GM12878 (cell line): ENCODE measurements at regions not wholly inside any gene's neighbourhood (a gene's known extent, or its start where the extent isn't known, plus 50 kb on each side); places are given as distances from the start of the nearest gene placed in this dataset.

Source experiments
- ATAC-seq: fragments of 200-7000 bp; cut with Tn5 transposase; 3 replicates; pipeline ENCODE4 v1.9.1; 2020; ENCODE audit warnings: mild to moderate bottlenecking, moderate library complexity
- BruUV-seq: library from RNA; stranded (reverse); fragments of 400-500 nt; replicated peaks from 2 replicates; lab custom pipeline; 2021; lab: Mats Ljungman, UMichigan
- CTCF ChIA-PET: fragments of 300-600 bp; sonication (Branson Sonifier 250); formaldehyde crosslinking; extraction: SDS; loops from one replicate; lab custom pipeline; 2021; ENCODE audit warnings: inconsistent platforms; lab: Yijun Ruan, JAX
- POLR2A ChIA-PET: fragments of 350-600 bp; formaldehyde crosslinking; extraction: SDS; loops from one replicate; lab custom pipeline; 2021; ENCODE audit warnings: inconsistent platforms; lab: Charles Lee
- RAD21 ChIA-PET: fragments of 300-600 bp; sonication (Branson Sonifier 250); formaldehyde crosslinking; loops from one replicate; lab custom pipeline; 2023; ENCODE audit warnings: antibody characterized with exemption; ENCODE audit not compliant: unreplicated experiment; lab: Charles Lee
- SMC1A ChIA-PET: fragments of 300-600 bp; sonication (Branson Sonifier 250); formaldehyde crosslinking; loops from one replicate; lab custom pipeline; 2023; ENCODE audit not compliant: unreplicated experiment, uncharacterized antibody; lab: Charles Lee
- DNase-seq: peaks from one replicate; pipeline ENCODE4 v3.0.0-alpha.2; 2011; ENCODE audit warnings: low read depth, low spot score
- FAIRE-seq: peaks from 3 replicates; lab custom pipeline; 2011; peaks lifted over from hg19 to GRCh38; lab: Jason Lieb, UNC
- H2AFZ ChIP-seq: 2 replicates; pipeline ENCODE4 v1.6.0; 2011; ENCODE audit warnings: low read depth, low read length, control low read depth; ENCODE audit not compliant: control insufficient read depth
- H3K27ac ChIP-seq: 2 replicates; pipeline ENCODE4 v1.5.1; 2011; ENCODE audit warnings: control low read depth; ENCODE audit not compliant: control insufficient read depth, insufficient read depth
- H3K27me3 ChIP-seq, 2 experiments: replicated peaks in 1 of 2; 2 replicates each; pipeline versions ENCODE4 v1.6.0 to v1.6.1; 2011; ENCODE audit warnings: low read length in 1 of 2; ENCODE audit not compliant: control insufficient read depth in 2 of 2, insufficient read depth in 2 of 2
- H3K36me3 ChIP-seq, 2 experiments: 2 replicates each; pipeline ENCODE4 v1.5.1; 2011; ENCODE audit warnings: low read length in 1 of 2; ENCODE audit not compliant: control insufficient read depth in 2 of 2, insufficient read depth in 2 of 2
- H3K4me1 ChIP-seq: 2 replicates; pipeline ENCODE4 v1.6.1; 2011; ENCODE audit warnings: mild to moderate bottlenecking, low read length, moderate library complexity, mixed read lengths; ENCODE audit not compliant: control insufficient read depth, insufficient read depth
- H3K4me2 ChIP-seq: 2 replicates; pipeline ENCODE4 v1.6.0; 2011; ENCODE audit warnings: control low read depth; ENCODE audit not compliant: control insufficient read depth, insufficient read depth
- H3K4me3 ChIP-seq: fragments of 200-600 bp; sonication (generic); 2 replicates; pipeline ENCODE4 v1.5.1; 2016
- H3K79me2 ChIP-seq: 2 replicates; pipeline ENCODE4 v1.6.0; 2011; ENCODE audit warnings: low read length; ENCODE audit not compliant: control insufficient read depth, insufficient read depth
- H3K9ac ChIP-seq: 2 replicates; pipeline ENCODE4 v1.8.0; 2011; ENCODE audit warnings: low read length, control low read depth, mixed read lengths; ENCODE audit not compliant: control insufficient read depth, insufficient read depth
- H3K9me3 ChIP-seq: replicated peaks from 3 replicates; pipeline ENCODE4 v1.5.1; 2011; ENCODE audit warnings: mild to moderate bottlenecking, low read length; ENCODE audit not compliant: control insufficient read depth, insufficient read depth
- H4K20me1 ChIP-seq: 2 replicates; pipeline ENCODE4 v1.6.0; 2011; ENCODE audit not compliant: control insufficient read depth, insufficient read depth
- BCL11A ChIP-seq: IDR thresholded peaks from 2 replicates; pipeline ENCODE4 v1.6.1; 2011; ENCODE audit warnings: low read depth, low read length
- CBX5 ChIP-seq: sonication (generic); IDR thresholded peaks from 2 replicates; pipeline ENCODE4 v1.6.1; 2016; ENCODE audit warnings: low read depth, moderate library complexity, mild to moderate bottlenecking, inconsistent platforms
- CTCF ChIP-seq, 3 experiments: IDR thresholded peaks in 2 of 3; conservative IDR thresholded peaks in 1 of 3; 2 replicates each; pipeline ENCODE4 v1.5.1; 2011; ENCODE audit warnings: low read depth in 3 of 3, low read length in 3 of 3, mild to moderate bottlenecking in 3 of 3, control low read depth in 2 of 3, moderate library complexity in 2 of 3, inconsistent platforms in 1 of 3, mixed read lengths in 1 of 3; ENCODE audit not compliant: control insufficient read depth in 2 of 3, insufficient read depth in 1 of 3; ENCODE audit errors: extremely low read depth in 1 of 3
- EP300 ChIP-seq, 2 experiments: fragments of 150-350 bp in 1 of 2; IDR thresholded peaks; 2 replicates each; pipeline ENCODE4 v1.6.1; 2011 to 2012; ENCODE audit warnings: low read depth in 2 of 2, low read length in 2 of 2, borderline replicate concordance in 1 of 2, improper control_type of control experiment in 1 of 2, inconsistent platforms in 1 of 2; ENCODE audit not compliant: control insufficient read depth in 1 of 2
- ESRRA ChIP-seq: IDR thresholded peaks from 2 replicates; pipeline ENCODE4 v1.6.1; 2012; ENCODE audit warnings: mild to moderate bottlenecking, low read length, improper control_type of control experiment
- EZH2 ChIP-seq: IDR thresholded peaks from 2 replicates; pipeline ENCODE4 v1.6.1; 2012; ENCODE audit warnings: low read depth, mild to moderate bottlenecking, control low read depth, inconsistent platforms, low read length, borderline replicate concordance; ENCODE audit not compliant: control insufficient read depth
- HDAC2 ChIP-seq: fragments of 200-600 bp; sonication (generic); IDR thresholded peaks from 2 replicates; pipeline ENCODE4 v1.6.1; 2017
- MEF2B ChIP-seq: fragments of 450-650 bp; IDR thresholded peaks from 2 replicates; pipeline ENCODE4 v1.6.1; 2018; ENCODE audit warnings: mild to moderate bottlenecking, moderate library complexity; ENCODE audit not compliant: partially characterized antibody, poor library complexity, severe bottlenecking
- NRF1 ChIP-seq: conservative IDR thresholded peaks from 2 replicates; pipeline ENCODE4 v1.6.1; 2011; ENCODE audit warnings: mild to moderate bottlenecking, low read depth, low read length, improper control_type of control experiment
- POU2F2 ChIP-seq: IDR thresholded peaks from 3 replicates; pipeline ENCODE4 v1.6.1; 2011; ENCODE audit warnings: low read depth, mild to moderate bottlenecking, low read length, borderline replicate concordance
- SREBF1 ChIP-seq: IDR thresholded peaks from 2 replicates; pipeline ENCODE4 v1.6.1; 2012; ENCODE audit warnings: mild to moderate bottlenecking, low read length
- SREBF2 ChIP-seq: IDR thresholded peaks from 2 replicates; pipeline ENCODE4 v1.6.1; 2012; ENCODE audit warnings: mild to moderate bottlenecking, low read length
- TARDBP ChIP-seq: IDR thresholded peaks from 2 replicates; pipeline ENCODE4 v1.6.1; 2016; ENCODE audit warnings: borderline replicate concordance
- ZBTB11 ChIP-seq: fragments of 450-650 bp; formaldehyde crosslinking; IDR thresholded peaks from 2 replicates; pipeline ENCODE4 v1.5.0; 2022; ENCODE audit warnings: mild to moderate bottlenecking, missing genetic modification characterization
- ZNF687 ChIP-seq: fragments of 450-650 bp; IDR thresholded peaks from 2 replicates; pipeline ENCODE4 v1.6.1; 2017; ENCODE audit warnings: mild to moderate bottlenecking, moderate library complexity
- WGBS: methylation state at CpG from one replicate; pipeline ENCODE4 v1.1.6; 2016; ENCODE audit warnings: low lambda C conversion rate; ENCODE audit not compliant: insufficient replicate concordance, insufficient coverage; ENCODE audit errors: missing lambda C conversion rate; 5-methylcytosine and 5-hydroxymethylcytosine counted together
- in situ Hi-C: fragments of 300-500 bp; cut with MboI; formaldehyde crosslinking; loops from 9 replicates; pipeline ENCODE4 v1.14.3; 2018; ENCODE audit warnings: mixed read lengths
- intact Hi-C: fragments of 100-400 bp; cut with micrococcal nuclease; formaldehyde crosslinking; loops from one replicate; pipeline ENCODE4 v1.14.2; 2022; ENCODE audit not compliant: unreplicated experiment

- CTCF ChIA-PET = no interaction called here
- RAD21 ChIA-PET = no interaction called here
- no TSS peak for BruUV-seq
- Histone ChIP-seq H3K9me3 (no peaks in the 10 kb centered on the region), H2AFZ (no peak overlapping the region), H3K4me3 (no peak overlapping the region), H3K27me3 (no peaks in the 10 kb centered on the region), H4K20me1 (no peaks in the 10 kb centered on the region), H3K4me1 (peaks cover 3% of the 10 kb centered on the region; the same call in 1 of the 2 replicates), H3K27ac (no peak overlapping the region), H3K36me3 (no peaks in the 10 kb centered on the region), H3K79me2 (no peaks in the 10 kb centered on the region), H3K9ac (no peak overlapping the region), H3K4me2 (no peak overlapping the region)
- intact Hi-C loops = no loop called here
- SMC1A ChIA-PET = no interaction called here
- WGBS = 15% methylated on average over 2 of the region's 2 CpGs
- no peak for FAIRE-seq
- POLR2A ChIA-PET = interaction anchor here (0.6 kb wide), 1 partner anchor 19 kb away, joined by 3 read pairs; no protein-coding TSS in a partner anchor
- DNase-seq = no peak
- no peak for ATAC-seq
- in situ Hi-C loops = no loop called here
- TF ChIP-seq BCL11A = no peak
- no peak for TF ChIP-seq MEF2B
- TF ChIP-seq EZH2 = no peak
- no peak for TF ChIP-seq NRF1
- TF ChIP-seq ZNF687 = no peak
- TF ChIP-seq CBX5 = no peak
- TF ChIP-seq TARDBP = no peak
- TF ChIP-seq ZBTB11 = no peak
- TF ChIP-seq EP300 (IDR thresholded peaks at IDR 0.05; ENCODE audit: borderline replicate concordance in 1 of 2, control insufficient read depth in 1 of 2, low read depth in 2 of 2, low read length in 2 of 2) = no peak
- no peak for TF ChIP-seq HDAC2
- no peak for TF ChIP-seq SREBF2
- TF ChIP-seq SREBF1 = no peak
- TF ChIP-seq POU2F2 = no peak
- no peak for TF ChIP-seq CTCF (IDR thresholded peaks at IDR 0.05 in 2 of 3, conservative IDR thresholded peaks at IDR 0.05 in 1 of 3; ENCODE audit: control insufficient read depth in 2 of 3, extremely low read depth in 1 of 3, insufficient read depth in 1 of 3, low read depth in 3 of 3, low read length in 3 of 3)
- no peak for TF ChIP-seq ESRRA
These were observed 60.8 kb upstream of the CTSC start for GRCh38 chr11:88398372-88398771.
